Thyroid gland (tissue), 4 donors: ENCODE measurements at regions not wholly inside any gene's neighbourhood (a gene's known extent, or its start where the extent isn't known, plus 50 kb on each side); places are given as distances from the start of the nearest gene placed in this dataset.

Experiments
- DNase-seq, 2 donors: peaks; one replicate each; pipeline ENCODE4 v3.0.0-alpha.2; 2019
- H3K27ac ChIP-seq, 3 donors: fragments of 200-600 bp; sonication (generic); 1 replicate in 2 of 3; 2 replicates in 1 of 3; pipeline ENCODE4 v1.5.1; 2016 to 2019; ENCODE audit warnings: mild to moderate bottlenecking in 1 of 3, moderate library complexity in 1 of 3
- H3K27me3 ChIP-seq: fragments of 200-600 bp; sonication (generic); one replicate; pipeline ENCODE4 v1.5.1; 2019
- H3K36me3 ChIP-seq, 2 donors: fragments of 200-600 bp; sonication (generic); one replicate each; pipeline ENCODE4 v1.5.1; 2016 to 2019
- H3K4me1 ChIP-seq, 2 donors: fragments of 200-600 bp; sonication (generic); one replicate each; pipeline ENCODE4 v1.5.1; 2017 to 2019
- H3K4me3 ChIP-seq, 3 donors: fragments of 200-600 bp; sonication (generic); replicated peaks in 1 of 3; 1 replicate in 2 of 3; 2 replicates in 1 of 3; pipeline ENCODE4 v1.5.1; 2016; ENCODE audit warnings: mild to moderate bottlenecking in 1 of 3
- H3K9me3 ChIP-seq: fragments of 200-600 bp; sonication (generic); one replicate; pipeline ENCODE4 v1.5.1; 2017
- CTCF ChIP-seq, 6 experiments: fragments of 200-600 bp in 3 of 6; fragments of 450-650 bp in 3 of 6; sonication (generic) in 3 of 6; IDR thresholded peaks; one replicate each; pipeline ENCODE4 v1.5.1; 2016 to 2019; ENCODE audit warnings: antibody characterized with exemption in 6 of 6, mild to moderate bottlenecking in 2 of 6, inconsistent platforms in 1 of 6, moderate library complexity in 1 of 6
- POLR2A ChIP-seq, 2 donors: fragments of 450-650 bp; IDR thresholded peaks; one replicate each; pipeline ENCODE4 v1.6.1; 2017; ENCODE audit warnings: antibody characterized with exemption in 2 of 2, mild to moderate bottlenecking in 2 of 2, moderate library complexity in 1 of 2
- WGBS, 2 donors: methylation state at CpG; one replicate each; pipeline ENCODE4 v1.1.5; 2017; 5-methylcytosine and 5-hydroxymethylcytosine counted together
- intact Hi-C: fragments of 100-400 bp; cut with DNase I; formaldehyde crosslinking; loops from one replicate; pipeline ENCODE4 v1.15.1; 2023

GRCh38 chr15:93860701-93861100, 370.7 kb upstream of the MCTP2 start:
- Histone ChIP-seq H3K27me3 (no peaks in the 10 kb centered on the region), H3K36me3 (no peaks in the 10 kb centered on the region), H3K4me3 (no peak overlapping the region), H3K27ac (no peak overlapping the region), H3K9me3 (no peaks in the 10 kb centered on the region), H3K4me1 (no peaks in the 10 kb centered on the region)
- no peak for DNase-seq
- WGBS, 2 donors: 75 to 80% methylated on average over 4 of the region's 4 CpGs
- intact Hi-C loops: no loop called here
- TF ChIP-seq CTCF (IDR thresholded peaks at IDR 0.05) (no peak), POLR2A (IDR thresholded peaks at IDR 0.05) (no peak)

GRCh38 chr15:93859176-93859575, 372.2 kb upstream of the MCTP2 start:
- Histone ChIP-seq H3K27me3 (no peaks in the 10 kb centered on the region), H3K9me3 (no peaks in the 10 kb centered on the region), H3K4me3 (no peak overlapping the region), H3K27ac (no peak overlapping the region), H3K36me3 (no peaks in the 10 kb centered on the region), H3K4me1 (no peaks in the 10 kb centered on the region)
- intact Hi-C loops: no loop called here
- 77 to 81% methylated on average over 3 of the region's 3 CpGs for WGBS, 2 donors
- DNase-seq: no peak
- TF ChIP-seq POLR2A (IDR thresholded peaks at IDR 0.05) (no peak), CTCF (IDR thresholded peaks at IDR 0.05) (no peak)

GRCh38 chr15:93855181-93855826, 376.1 kb upstream of the MCTP2 start:
- Histone ChIP-seq H3K27ac (no peak overlapping the region), H3K27me3 (no peaks in the 10 kb centered on the region), H3K9me3 (no peaks in the 10 kb centered on the region), H3K36me3 (no peaks in the 10 kb centered on the region), H3K4me1 (no peaks in the 10 kb centered on the region), H3K4me3 (no peak overlapping the region)
- intact Hi-C loops: no loop called here
- DNase-seq: no peak
- 65 to 67% methylated on average over 4 of the region's 4 CpGs for WGBS, 2 donors
- no peak for TF ChIP-seq POLR2A (IDR thresholded peaks at IDR 0.05)
- no peak for TF ChIP-seq CTCF (IDR thresholded peaks at IDR 0.05)

GRCh38 chr15:93854088-93854487, 377.3 kb upstream of the MCTP2 start:
- Histone ChIP-seq H3K9me3 (no peaks in the 10 kb centered on the region), H3K27me3 (no peaks in the 10 kb centered on the region), H3K4me1 (no peaks in the 10 kb centered on the region), H3K4me3 (no peak overlapping the region), H3K36me3 (no peaks in the 10 kb centered on the region), H3K27ac (no peak overlapping the region)
- no peak for TF ChIP-seq POLR2A (IDR thresholded peaks at IDR 0.05)
- no peak for TF ChIP-seq CTCF (IDR thresholded peaks at IDR 0.05)
- no peak for DNase-seq
- intact Hi-C loops: no loop called here
- 95 to 96% methylated on average over 3 of the region's 3 CpGs for WGBS, 2 donors

GRCh38 chr15:93852761-93853160, 378.6 kb upstream of the MCTP2 start:
- H3K27ac ChIP-seq: no peak overlapping the region
- WGBS, 2 donors: 85 to 88% methylated on average over 4 of the region's 4 CpGs
- no peaks in the 10 kb centered on the region for H3K4me1 ChIP-seq

More at GRCh38 chr15:93852761-93853160, 378.6 kb upstream of the MCTP2 start:
- H3K4me3 ChIP-seq: no peak overlapping the region
- TF ChIP-seq CTCF (IDR thresholded peaks at IDR 0.05): no peak
- TF ChIP-seq POLR2A (IDR thresholded peaks at IDR 0.05): no peak
- intact Hi-C loops: no loop called here
- H3K36me3 ChIP-seq: no peaks in the 10 kb centered on the region
- no peaks in the 10 kb centered on the region for H3K27me3 ChIP-seq
- no peak for DNase-seq
- H3K9me3 ChIP-seq: no peaks in the 10 kb centered on the region
